HEK293T (cell line): ENCODE measurements at regions not wholly inside any gene's neighbourhood (a gene's known extent, or its start where the extent isn't known, plus 50 kb on each side); places are given as distances from the start of the nearest gene placed in this dataset.

ENCODE experiments used
- ARNT ChIP-seq: fragments of 450-650 bp; IDR thresholded peaks from 2 replicates; pipeline ENCODE4 v1.6.1; 2017; ENCODE audit warnings: mild to moderate bottlenecking
- SP1 ChIP-seq: fragments of 450-650 bp; IDR thresholded peaks from 2 replicates; pipeline ENCODE4 v1.6.1; 2017

DNA sequence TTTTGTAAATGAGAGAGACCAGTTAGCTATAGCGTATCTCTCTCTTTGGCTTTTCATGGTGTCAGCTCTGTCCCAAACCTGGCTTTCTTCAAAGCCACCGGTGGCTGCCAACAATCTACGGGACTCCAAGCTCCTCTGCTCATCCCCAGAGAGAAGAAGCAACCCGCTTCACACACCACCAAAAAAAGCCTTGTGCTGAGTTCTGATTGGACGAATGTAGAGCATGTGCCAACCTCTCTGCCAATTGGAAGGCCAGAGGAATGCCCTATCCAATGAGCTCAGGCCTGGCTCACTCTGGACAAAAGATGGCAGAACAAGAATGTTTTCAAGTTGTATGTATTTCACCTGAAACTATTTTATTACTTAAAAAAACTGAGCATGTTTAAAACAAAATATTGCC lies 202.4 kb downstream of the C16orf95 start:
- TF ChIP-seq SP1: no peak
- no peak for TF ChIP-seq ARNT
